Lung (tissue), 11 donors: ENCODE measurements at regions not wholly inside any gene's neighbourhood (a gene's known extent, or its start where the extent isn't known, plus 50 kb on each side); places are given as distances from the start of the nearest gene placed in this dataset.

Experiments used
- ATAC-seq: fragments of 200-7000 bp; cut with Tn5 transposase; one replicate; pipeline ENCODE4 v1.9.1; 2020; ENCODE audit warnings: moderate number of reproducible peaks; ENCODE audit not compliant: insufficient read depth, low FRiP score
- DNase-seq, 3 donors: peaks; one replicate each; pipeline ENCODE4 v3.0.0-alpha.2; 2013 to 2017
- H3K27ac ChIP-seq, 2 donors: one replicate each; pipeline ENCODE4 v1.5.1; 2013; ENCODE audit warnings: mild to moderate bottlenecking in 2 of 2, moderate library complexity in 2 of 2, control low read depth in 1 of 2, inconsistent platforms in 1 of 2, low read depth in 1 of 2, low read length in 1 of 2
- H3K27me3 ChIP-seq, 3 donors: one replicate each; pipeline ENCODE4 v1.5.1; 2013; ENCODE audit warnings: low read length in 2 of 3; ENCODE audit not compliant: control insufficient read depth in 3 of 3, insufficient read depth in 3 of 3
- H3K36me3 ChIP-seq, 4 donors: one replicate each; pipeline ENCODE4 v1.5.1; 2013; ENCODE audit warnings: low read length in 4 of 4, mild to moderate bottlenecking in 1 of 4, moderate library complexity in 1 of 4; ENCODE audit not compliant: control insufficient read depth in 4 of 4, insufficient read depth in 4 of 4
- H3K4me1 ChIP-seq, 5 donors: one replicate each; pipeline ENCODE4 v1.5.1; 2013; ENCODE audit warnings: low read length in 5 of 5, mild to moderate bottlenecking in 2 of 5, moderate library complexity in 1 of 5; ENCODE audit not compliant: control insufficient read depth in 5 of 5, insufficient read depth in 5 of 5
- H3K4me3 ChIP-seq: one replicate; pipeline ENCODE4 v1.5.1; 2013; ENCODE audit warnings: mild to moderate bottlenecking, control low read depth, moderate library complexity
- H3K9ac ChIP-seq, 2 donors: one replicate each; pipeline ENCODE4 v1.5.1; 2013; ENCODE audit warnings: low read length in 2 of 2, control low read depth in 1 of 2; ENCODE audit not compliant: insufficient read depth in 1 of 2
- H3K9me3 ChIP-seq, 4 donors: one replicate each; pipeline ENCODE4 v1.5.1; 2013; ENCODE audit warnings: low read length in 3 of 4, mild to moderate bottlenecking in 1 of 4, moderate library complexity in 1 of 4; ENCODE audit not compliant: control insufficient read depth in 4 of 4, insufficient read depth in 3 of 4
- CTCF ChIP-seq: IDR thresholded peaks from 2 replicates; pipeline ENCODE4 v1.5.1; 2012; ENCODE audit warnings: mild to moderate bottlenecking; ENCODE audit errors: control extremely low read depth, extremely low read depth
- WGBS, 2 donors: extraction: QIAGEN DNeasy Blood & Tissue Kit; methylation state at CpG; one replicate each; pipeline ENCODE4 v1.1.7; 2013; 5-methylcytosine and 5-hydroxymethylcytosine counted together
- donor health status: control.
- donor health status: control.
- donor health status: Bipolar disorder and iron deficiency.
- donor health status: healthy.
- donor health status: DM: yes; HTN: yes; CAD: no.

- TF ChIP-seq CTCF, result no peak
- WGBS, 2 donors, result 57 to 69% methylated on average over 11 of the region's 11 CpGs
- no peak overlapping the region for H3K9ac ChIP-seq
- H3K27me3 ChIP-seq, result no peaks in the 10 kb centered on the region
- no peak overlapping the region for H3K4me3 ChIP-seq
- no peaks in the 10 kb centered on the region for H3K4me1 ChIP-seq
- peaks cover 0 to 2% (median 0%) of the 10 kb centered on the region in 4 donors for H3K9me3 ChIP-seq
- H3K27ac ChIP-seq, result no peak overlapping the region
- DNase-seq (no peak), ATAC-seq (no peak)
- no peaks in the 10 kb centered on the region for H3K36me3 ChIP-seq
Measured at GRCh38 chr3:18127859-18128681, 297.1 kb downstream of the SATB1 start.

- H3K27me3 ChIP-seq, result no peaks in the 10 kb centered on the region
- DNase-seq (no peak), ATAC-seq (no peak)
- no peak overlapping the region for H3K9ac ChIP-seq
- 32 to 56% methylated on average over 3 of the region's 3 CpGs for WGBS, 2 donors
- peaks cover 0 to 2% (median 0%) of the 10 kb centered on the region in 4 donors for H3K9me3 ChIP-seq
- no peaks in the 10 kb centered on the region for H3K36me3 ChIP-seq
- H3K4me1 ChIP-seq, result no peaks in the 10 kb centered on the region
- no peak overlapping the region for H3K4me3 ChIP-seq
- no peak overlapping the region for H3K27ac ChIP-seq
- no peak for TF ChIP-seq CTCF
Measured at GRCh38 chr3:18127174-18127858, 297.8 kb downstream of the SATB1 start.

GRCh38 chr3:18126772-18127171 is 298.4 kb downstream of the SATB1 start:
- peaks cover 0 to 2% (median 0%) of the 10 kb centered on the region in 4 donors for H3K9me3 ChIP-seq
- ATAC-seq (no peak), DNase-seq (no peak)
- WGBS, 2 donors, result 79 to 89% methylated on average over 5 of the region's 5 CpGs
- H3K4me3 ChIP-seq, result no peak overlapping the region
- H3K9ac ChIP-seq, result no peak overlapping the region
- H3K27me3 ChIP-seq, result no peaks in the 10 kb centered on the region
- H3K27ac ChIP-seq, result no peak overlapping the region
- no peaks in the 10 kb centered on the region for H3K36me3 ChIP-seq
- H3K4me1 ChIP-seq, result no peaks in the 10 kb centered on the region
- no peak for TF ChIP-seq CTCF
